ENCODE measurements at regions not wholly inside any gene's neighbourhood (a gene's known extent, or its start where the extent isn't known, plus 50 kb on each side); places are given as distances from the start of the nearest gene placed in this dataset.

- TF ChIP-seq GATA3 (IDR thresholded peaks at IDR 0.05; ENCODE audit: low read depth, low read length) (no peak), GATA2 (IDR thresholded peaks at IDR 0.05; ENCODE audit: low read depth, low read length) (no peak)
Measured at GRCh38 chr10:3570855-3571266, 214.1 kb downstream of the KLF6 start.

All from SH-SY5Y (cell line).